Choroid plexus epithelial cell (primary cell): ENCODE measurements at regions not wholly inside any gene's neighbourhood (a gene's known extent, or its start where the extent isn't known, plus 50 kb on each side); places are given as distances from the start of the nearest gene placed in this dataset.

Experiments used
- DNase-seq: peaks from one replicate; pipeline ENCODE4 v3.0.0-alpha.2; 2010; ENCODE audit warnings: low read depth
- H3K4me3 ChIP-seq: 2 replicates; pipeline ENCODE4 v1.5.1; 2011; ENCODE audit warnings: low read depth, mild to moderate bottlenecking, control low read depth, low read length, moderate library complexity
- TF ChIP-seq, protein P1 (sequence below): conservative IDR thresholded peaks from 2 replicates; pipeline ENCODE4 v1.5.1; 2011; ENCODE audit warnings: low read depth, mild to moderate bottlenecking, control low read depth, inconsistent platforms, low read length, moderate library complexity

GRCh38 chr6:12419631-12420272, 129.6 kb downstream of the EDN1 start:
- TF ChIP-seq, protein P1, sequence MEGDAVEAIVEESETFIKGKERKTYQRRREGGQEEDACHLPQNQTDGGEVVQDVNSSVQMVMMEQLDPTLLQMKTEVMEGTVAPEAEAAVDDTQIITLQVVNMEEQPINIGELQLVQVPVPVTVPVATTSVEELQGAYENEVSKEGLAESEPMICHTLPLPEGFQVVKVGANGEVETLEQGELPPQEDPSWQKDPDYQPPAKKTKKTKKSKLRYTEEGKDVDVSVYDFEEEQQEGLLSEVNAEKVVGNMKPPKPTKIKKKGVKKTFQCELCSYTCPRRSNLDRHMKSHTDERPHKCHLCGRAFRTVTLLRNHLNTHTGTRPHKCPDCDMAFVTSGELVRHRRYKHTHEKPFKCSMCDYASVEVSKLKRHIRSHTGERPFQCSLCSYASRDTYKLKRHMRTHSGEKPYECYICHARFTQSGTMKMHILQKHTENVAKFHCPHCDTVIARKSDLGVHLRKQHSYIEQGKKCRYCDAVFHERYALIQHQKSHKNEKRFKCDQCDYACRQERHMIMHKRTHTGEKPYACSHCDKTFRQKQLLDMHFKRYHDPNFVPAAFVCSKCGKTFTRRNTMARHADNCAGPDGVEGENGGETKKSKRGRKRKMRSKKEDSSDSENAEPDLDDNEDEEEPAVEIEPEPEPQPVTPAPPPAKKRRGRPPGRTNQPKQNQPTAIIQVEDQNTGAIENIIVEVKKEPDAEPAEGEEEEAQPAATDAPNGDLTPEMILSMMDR = no peak
- H3K4me3 ChIP-seq = no peak overlapping the region
- no peak for DNase-seq

GRCh38 chr6:12420626-12421025, 130.5 kb downstream of the EDN1 start:
- H3K4me3 ChIP-seq = no peak overlapping the region
- no peak for DNase-seq
- TF ChIP-seq, protein P1 = no peak

- no peak overlapping the region for H3K4me3 ChIP-seq
- DNase-seq = no peak
- TF ChIP-seq, protein P1 = no peak
These were observed 131.4 kb downstream of the EDN1 start for GRCh38 chr6:12421596-12421995.

- DNase-seq = no peak
- TF ChIP-seq, protein P1 = no peak
These were observed 132.7 kb downstream of the EDN1 start for GRCh38 chr6:12422848-12423247.

GRCh38 chr6:12423832-12424231, 133.7 kb downstream of the EDN1 start:
- DNase-seq = peak; percentile 41
- H3K4me3 ChIP-seq = no peak overlapping the region
- TF ChIP-seq, protein P1 = no peak

More at GRCh38 chr6:12422848-12423247, 132.7 kb downstream of the EDN1 start:
- no peak overlapping the region for H3K4me3 ChIP-seq

DNA sequence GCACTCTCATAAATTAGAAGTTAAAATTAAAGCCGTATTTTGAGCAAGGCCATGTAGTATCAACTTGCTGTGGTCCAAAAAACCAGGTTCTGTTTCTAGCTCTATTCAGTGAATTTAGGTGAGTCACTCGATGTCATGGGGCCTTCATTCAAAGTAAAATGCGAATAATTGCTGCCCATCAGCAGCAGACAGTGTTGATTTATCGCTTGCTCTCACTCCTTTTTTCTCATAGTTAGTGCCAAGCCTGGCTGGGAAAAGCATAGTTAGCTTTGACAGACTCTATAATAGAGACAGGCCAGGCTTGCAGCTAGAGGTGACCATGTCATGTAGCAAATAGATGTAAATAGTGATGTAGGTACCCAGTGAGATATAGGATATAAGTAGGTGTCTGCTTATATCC, 136.0 kb downstream of the EDN1 start:
- TF ChIP-seq, protein P1 = no peak
- H3K4me3 ChIP-seq = no peak overlapping the region
- DNase-seq = no peak

- no peak for DNase-seq
- TF ChIP-seq, protein P1 = no peak
- no peak overlapping the region for H3K4me3 ChIP-seq
These were observed 140.9 kb downstream of the EDN1 start for GRCh38 chr6:12431023-12431422.
